Adrenal gland (tissue), 5 donors: ENCODE measurements at regions not wholly inside any gene's neighbourhood (a gene's known extent, or its start where the extent isn't known, plus 50 kb on each side); places are given as distances from the start of the nearest gene placed in this dataset.

Experiments
- CTCF ChIP-seq, 6 experiments: fragments of 450-650 bp in 4 of 6; fragments of 200-600 bp in 2 of 6; sonication (generic) in 1 of 6; IDR thresholded peaks; 1 replicate in 5 of 6; 2 replicates in 1 of 6; pipeline versions ENCODE4 v1.5.1 to v1.8.0; 2016 to 2021; ENCODE audit warnings: antibody characterized with exemption in 6 of 6, mild to moderate bottlenecking in 2 of 6, moderate library complexity in 1 of 6
- POLR2A ChIP-seq, 2 donors: fragments of 450-650 bp; IDR thresholded peaks; one replicate each; pipeline ENCODE4 v1.6.1; 2017; ENCODE audit warnings: antibody characterized with exemption in 2 of 2, mild to moderate bottlenecking in 2 of 2, moderate library complexity in 1 of 2
- donor health status: DM: no; HTN: no; CAD: no.

DNA sequence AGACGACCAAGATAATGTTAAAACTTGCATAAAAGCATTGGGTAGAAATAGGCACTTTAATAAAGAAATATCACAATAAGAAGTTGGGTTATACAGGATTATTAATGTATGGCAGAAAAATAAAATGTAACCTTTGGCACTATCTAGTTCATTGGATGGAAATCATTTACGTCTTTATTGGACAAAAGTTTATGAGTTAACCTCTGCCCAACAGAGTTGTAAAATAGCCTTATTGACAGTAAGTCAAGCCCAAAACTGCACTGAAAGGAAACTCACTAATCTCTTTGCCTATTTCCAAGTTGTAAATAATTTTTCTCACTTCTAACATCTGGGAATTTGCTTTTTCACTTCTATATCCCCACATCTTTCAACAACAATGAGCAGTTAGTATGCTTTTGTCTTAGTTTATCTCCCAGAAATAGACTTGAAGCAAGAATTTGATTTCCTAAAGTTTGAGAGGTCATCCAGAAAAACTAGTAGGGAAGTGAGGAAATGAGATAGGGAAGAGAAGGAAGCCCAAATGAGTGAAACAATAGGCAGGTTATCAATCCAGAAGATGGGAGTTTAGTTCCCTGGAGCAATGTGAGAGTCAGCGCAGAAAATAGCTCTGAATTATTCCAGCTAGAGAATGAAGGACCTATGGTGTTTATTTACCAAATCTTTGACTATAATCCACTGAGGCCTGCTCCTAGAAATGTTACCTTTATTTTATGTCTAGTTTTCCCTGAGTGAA lies 434.8 kb downstream of the CCER1 start:
- TF ChIP-seq CTCF (IDR thresholded peaks at IDR 0.05) (no peak), POLR2A (IDR thresholded peaks at IDR 0.05) (no peak)
